HL-60 (cell line): ENCODE measurements at regions not wholly inside any gene's neighbourhood (a gene's known extent, or its start where the extent isn't known, plus 50 kb on each side); places are given as distances from the start of the nearest gene placed in this dataset.

ENCODE experiments used
- GABPA ChIP-seq: IDR thresholded peaks from 2 replicates; pipeline ENCODE4 v1.6.1; 2012; ENCODE audit warnings: low read depth
- POLR2AphosphoS5 ChIP-seq: IDR thresholded peaks from 2 replicates; pipeline ENCODE4 v1.6.1; 2012; ENCODE audit warnings: low read depth
- TF ChIP-seq, protein P1 (sequence below): IDR thresholded peaks from one replicate; pipeline ENCODE4 v1.5.1; 2011; ENCODE audit warnings: low read length, control low read depth, inconsistent platforms; ENCODE audit not compliant: insufficient read depth

- TF ChIP-seq GABPA = no peak
- TF ChIP-seq, protein P1, sequence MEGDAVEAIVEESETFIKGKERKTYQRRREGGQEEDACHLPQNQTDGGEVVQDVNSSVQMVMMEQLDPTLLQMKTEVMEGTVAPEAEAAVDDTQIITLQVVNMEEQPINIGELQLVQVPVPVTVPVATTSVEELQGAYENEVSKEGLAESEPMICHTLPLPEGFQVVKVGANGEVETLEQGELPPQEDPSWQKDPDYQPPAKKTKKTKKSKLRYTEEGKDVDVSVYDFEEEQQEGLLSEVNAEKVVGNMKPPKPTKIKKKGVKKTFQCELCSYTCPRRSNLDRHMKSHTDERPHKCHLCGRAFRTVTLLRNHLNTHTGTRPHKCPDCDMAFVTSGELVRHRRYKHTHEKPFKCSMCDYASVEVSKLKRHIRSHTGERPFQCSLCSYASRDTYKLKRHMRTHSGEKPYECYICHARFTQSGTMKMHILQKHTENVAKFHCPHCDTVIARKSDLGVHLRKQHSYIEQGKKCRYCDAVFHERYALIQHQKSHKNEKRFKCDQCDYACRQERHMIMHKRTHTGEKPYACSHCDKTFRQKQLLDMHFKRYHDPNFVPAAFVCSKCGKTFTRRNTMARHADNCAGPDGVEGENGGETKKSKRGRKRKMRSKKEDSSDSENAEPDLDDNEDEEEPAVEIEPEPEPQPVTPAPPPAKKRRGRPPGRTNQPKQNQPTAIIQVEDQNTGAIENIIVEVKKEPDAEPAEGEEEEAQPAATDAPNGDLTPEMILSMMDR = no peak
- no peak for TF ChIP-seq POLR2AphosphoS5
Measured at GRCh38 chrX:35711281-35711680, 86.9 kb upstream of the MAGEB16 start.
